ENCODE measurements at regions not wholly inside any gene's neighbourhood (a gene's known extent, or its start where the extent isn't known, plus 50 kb on each side); places are given as distances from the start of the nearest gene placed in this dataset.
"Not testable (repeated sequence)": the region's sequence is repeated elsewhere in the genome, so short reads cannot be mapped to it uniquely, and the experiment has no call there.

- DNase-seq: no peak
Measured at GRCh38 chr18:75895135-75895534, 467.6 kb upstream of the SMIM21 start.

DNA sequence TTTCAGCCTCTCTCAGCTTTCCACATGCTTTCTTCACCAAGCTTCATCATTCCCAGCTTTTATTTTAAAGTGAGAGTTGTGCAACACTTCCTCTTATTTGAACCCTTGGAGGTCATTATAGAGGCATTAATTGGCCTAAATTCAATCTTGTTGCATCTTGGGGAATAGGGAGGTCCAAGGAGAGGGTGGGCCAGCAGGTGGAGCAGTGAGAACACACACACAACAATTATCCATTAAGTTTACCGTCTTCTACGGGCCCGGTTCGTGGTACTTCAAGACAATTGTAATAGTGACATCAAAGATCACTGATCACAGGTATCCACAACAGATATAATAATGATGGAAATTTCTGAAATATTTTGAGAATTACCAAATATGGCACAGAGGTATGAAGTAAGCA, 457.2 kb upstream of the SMIM21 start:
- DNase-seq: no peak

DNA sequence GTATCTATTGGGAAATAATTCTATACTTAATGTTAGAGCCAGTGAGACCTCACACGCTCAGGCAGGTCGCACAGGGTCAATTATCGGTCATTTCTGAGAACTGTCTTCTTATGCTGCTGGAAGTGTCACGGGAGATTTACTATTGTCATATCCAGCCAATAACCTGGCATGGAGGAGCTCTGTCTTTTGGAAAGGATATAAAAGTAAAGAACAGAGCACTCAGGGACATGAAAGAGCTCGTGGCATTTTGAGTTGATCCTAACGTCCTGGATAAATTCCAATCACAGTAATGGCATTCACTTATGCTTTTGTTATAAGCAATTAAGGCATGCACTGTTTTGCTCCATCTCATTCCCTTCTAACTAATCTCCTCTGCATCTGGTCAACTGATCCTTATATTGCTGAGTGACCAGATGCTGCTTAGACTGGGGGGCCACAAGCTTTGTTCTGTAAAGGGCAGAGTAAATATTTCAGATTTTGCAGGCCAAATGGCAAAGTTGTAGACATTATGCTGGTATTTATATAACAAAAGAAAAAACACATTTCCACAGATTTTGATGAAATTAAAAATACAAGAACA, 453.5 kb upstream of the SMIM21 start:
- no peak for DNase-seq

- DNase-seq: no peak
Measured at GRCh38 chr18:75880266-75880665, 452.8 kb upstream of the SMIM21 start.

DNA sequence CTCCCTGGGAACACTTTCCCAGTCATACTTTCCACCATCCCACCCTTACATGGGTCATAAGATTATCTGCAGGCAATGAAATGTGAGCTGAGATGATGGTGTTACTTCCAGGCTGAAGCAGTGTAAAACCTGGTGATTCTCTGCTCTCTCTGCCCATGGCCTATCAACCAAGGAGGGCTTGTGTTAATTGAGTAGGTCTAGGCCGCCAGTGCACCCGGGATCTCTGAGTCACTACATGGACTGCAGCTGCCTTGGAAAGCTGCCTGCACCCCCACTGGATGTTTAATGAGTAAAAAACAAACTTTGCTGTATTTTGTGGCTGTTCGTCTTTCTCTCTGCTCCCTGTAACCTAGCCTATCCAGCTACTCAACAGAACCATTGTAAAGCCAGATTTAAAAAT, 451.7 kb upstream of the SMIM21 start:
- DNase-seq: no peak

GRCh38 chr18:75875559-75875958, 448.1 kb upstream of the SMIM21 start:
- DNase-seq: no peak

DNA sequence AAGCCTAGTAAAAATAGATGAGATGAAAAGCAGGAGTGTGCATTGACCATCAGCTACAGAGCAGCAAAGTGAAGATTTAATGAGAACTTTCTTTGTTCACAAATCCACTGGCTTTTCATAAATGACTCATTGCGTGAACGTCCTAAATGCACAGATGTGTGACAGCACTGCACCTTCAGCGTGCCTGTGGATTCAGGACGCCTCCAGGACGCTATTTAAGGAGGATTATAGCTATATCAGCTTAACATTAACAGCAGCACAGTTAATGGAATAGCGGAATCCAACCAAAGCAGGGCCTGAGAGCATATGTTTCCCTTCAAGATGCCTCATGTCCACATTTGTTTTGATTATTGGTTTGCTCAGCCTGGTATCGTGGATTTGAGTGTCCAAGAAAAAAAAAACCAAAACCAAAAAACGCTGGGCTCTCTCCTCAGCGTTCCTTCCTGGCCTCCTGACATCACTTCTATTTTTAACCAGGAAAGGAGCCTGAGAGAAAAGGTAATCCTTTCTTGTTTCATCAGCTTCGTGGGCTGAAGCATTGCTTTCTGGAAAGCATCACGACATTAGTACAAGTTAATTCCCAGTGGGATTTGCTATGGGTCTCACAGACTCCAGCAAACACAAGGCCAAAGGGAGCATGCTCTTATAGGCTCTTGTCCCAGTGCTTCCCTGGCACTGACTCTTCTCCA, 447.0 kb upstream of the SMIM21 start:
- DNase-seq: no peak

GRCh38 chr18:75871596-75871995, 444.1 kb upstream of the SMIM21 start:
- DNase-seq: no peak

DNA sequence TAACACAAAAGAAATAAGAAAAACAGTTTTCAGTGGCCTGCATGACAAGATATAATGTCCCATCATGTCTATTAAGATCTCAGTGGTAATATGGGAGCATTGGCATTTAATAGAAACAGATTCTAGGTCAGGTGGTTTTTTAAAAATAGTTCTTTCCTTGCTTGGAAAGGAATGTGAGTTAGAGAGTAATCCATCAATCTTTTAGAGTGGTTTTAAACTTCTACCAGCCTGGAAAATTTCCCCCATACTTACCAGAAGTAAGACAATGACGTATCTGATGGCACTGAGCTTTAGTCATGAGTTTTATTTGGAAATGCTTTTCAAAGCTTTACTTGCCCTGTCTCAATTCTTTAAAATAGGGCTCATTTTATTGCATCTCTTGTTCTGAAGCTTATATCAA, 441.7 kb upstream of the SMIM21 start:
- no peak for DNase-seq

GRCh38 chr18:75868031-75868430, 440.5 kb upstream of the SMIM21 start:
- no peak for DNase-seq

DNA sequence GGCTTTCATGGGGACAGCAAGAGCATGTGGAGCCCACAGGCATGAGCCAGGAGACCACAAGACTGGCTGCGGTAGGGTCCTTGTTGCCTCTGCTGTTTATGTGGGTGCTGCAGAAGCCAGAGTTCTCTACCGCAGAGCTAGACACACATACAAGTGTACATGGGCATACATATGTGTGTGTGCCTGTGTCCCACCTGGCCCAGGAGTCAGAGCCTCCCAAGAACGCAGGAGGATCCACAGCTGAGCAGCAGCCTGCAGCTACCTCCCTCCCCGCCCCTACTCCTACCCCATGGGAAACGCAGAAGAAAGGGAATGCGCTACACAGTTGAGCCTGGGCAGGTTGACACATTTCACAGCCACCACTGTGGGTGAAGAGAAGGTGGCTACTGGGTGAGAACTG, 438.1 kb upstream of the SMIM21 start:
- no peak for DNase-seq

- DNase-seq: no peak
Measured at GRCh38 chr18:75864816-75865215, 437.3 kb upstream of the SMIM21 start.

- DNase-seq: no peak
Measured at GRCh38 chr18:75863696-75864095, 436.2 kb upstream of the SMIM21 start.

GRCh38 chr18:75862458-75862857, 435.0 kb upstream of the SMIM21 start:
- DNase-seq: no peak

DNA sequence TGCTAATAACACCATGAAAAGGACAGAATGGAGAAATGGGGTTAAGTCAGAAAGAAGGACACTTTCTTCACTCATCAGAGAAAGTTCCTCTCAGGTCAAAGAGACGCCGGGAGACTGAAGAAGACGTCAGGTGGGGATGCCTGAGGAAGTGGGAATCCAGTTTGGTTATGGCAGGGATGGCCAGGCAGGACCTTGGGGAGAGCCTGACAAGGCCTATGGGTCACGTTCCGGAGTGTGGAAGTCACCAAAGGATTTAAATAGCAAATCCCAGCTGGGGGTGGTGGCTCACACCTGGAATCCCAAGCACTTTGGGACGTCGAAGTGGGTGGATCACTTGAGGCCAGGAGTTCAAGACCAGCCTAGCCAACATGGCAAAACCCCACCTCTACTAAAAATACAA, 432.7 kb upstream of the SMIM21 start:
- no peak for DNase-seq

GRCh38 chr18:75859533-75859932, 432.0 kb upstream of the SMIM21 start:
- DNase-seq: no peak

DNA sequence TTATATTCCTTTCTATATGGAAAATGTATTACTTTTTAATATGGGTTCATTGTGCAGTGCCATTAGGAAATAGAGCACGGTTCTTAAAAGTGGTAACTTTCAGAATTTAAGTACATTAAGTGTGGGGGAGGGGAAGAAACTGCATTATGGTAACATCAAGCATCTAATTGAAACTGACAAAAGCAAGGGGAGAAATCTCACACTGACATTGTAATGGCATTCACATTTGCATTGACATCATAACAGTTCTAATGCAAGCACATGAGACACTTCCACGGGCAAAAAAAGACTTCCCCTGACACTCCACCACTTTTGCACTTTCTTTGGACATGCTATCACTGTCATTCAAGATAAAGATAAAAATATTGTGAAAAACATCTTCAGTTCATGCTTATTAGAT, 431.3 kb upstream of the SMIM21 start:
- no peak for DNase-seq

- no peak for DNase-seq
Measured at GRCh38 chr18:75857558-75857957, 430.1 kb upstream of the SMIM21 start.

- no peak for DNase-seq
Measured at GRCh38 chr18:75854808-75855207, 427.3 kb upstream of the SMIM21 start.

DNA sequence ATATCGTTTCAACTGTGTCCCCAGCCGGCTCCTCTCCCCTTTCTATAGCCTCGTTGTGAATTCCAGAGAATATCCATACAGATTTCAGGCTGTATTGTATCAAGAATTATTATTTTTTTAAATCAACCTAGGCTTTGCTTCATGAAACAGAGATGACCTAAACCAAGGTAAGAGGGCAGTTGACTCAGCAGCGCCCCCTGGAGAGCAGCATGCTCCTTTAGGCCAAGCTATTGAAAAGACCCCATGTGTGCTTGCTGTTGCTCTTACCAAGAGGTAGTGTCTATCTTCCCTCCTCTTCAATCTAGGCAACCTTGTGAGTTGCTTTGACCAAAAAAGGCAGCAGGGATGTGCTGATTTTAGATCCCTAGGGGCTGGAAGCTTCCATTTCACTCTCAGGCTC, 426.7 kb upstream of the SMIM21 start:
- DNase-seq: no peak

DNA sequence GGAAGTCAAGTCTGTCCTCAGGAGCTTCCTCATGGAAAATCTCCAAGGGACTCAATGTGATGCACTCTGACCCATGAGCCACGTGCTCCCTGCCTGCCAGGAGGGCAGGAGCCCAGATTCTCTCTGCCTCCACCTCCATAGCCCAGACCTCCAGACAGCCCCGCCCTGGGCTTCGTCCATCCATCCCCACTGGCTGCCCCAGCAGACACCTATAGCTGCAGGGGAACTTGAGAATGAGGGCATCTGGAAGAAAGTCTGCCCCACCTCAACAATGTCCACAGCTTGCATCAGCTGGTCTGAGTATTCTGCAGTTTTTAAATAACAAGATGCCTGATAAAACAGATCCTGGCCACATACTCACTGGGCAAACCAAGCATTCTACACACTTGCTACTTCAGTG, 418.8 kb upstream of the SMIM21 start:
- no peak for DNase-seq

- DNase-seq: no peak
Measured at GRCh38 chr18:75845413-75845812, 417.9 kb upstream of the SMIM21 start.

DNA sequence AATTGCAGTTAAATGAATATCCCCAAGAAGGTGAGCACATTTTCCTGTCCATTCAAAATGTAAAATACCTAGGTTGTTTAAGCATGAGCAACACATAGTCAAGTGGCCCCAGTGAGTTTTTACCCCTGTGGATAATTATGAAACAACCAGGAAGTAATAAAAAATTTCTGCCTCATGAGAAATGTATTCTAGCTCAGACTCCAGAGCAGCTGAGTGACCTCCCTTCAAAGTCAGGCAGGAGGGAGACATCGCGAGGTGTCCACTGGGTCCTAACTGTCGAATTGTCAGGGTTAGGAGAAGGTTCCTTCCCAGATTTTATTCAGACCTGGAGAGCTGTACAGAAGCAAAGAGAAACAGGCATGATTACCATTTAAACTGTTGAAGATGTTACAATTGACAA, 416.6 kb upstream of the SMIM21 start:
- DNase-seq: no peak

DNA sequence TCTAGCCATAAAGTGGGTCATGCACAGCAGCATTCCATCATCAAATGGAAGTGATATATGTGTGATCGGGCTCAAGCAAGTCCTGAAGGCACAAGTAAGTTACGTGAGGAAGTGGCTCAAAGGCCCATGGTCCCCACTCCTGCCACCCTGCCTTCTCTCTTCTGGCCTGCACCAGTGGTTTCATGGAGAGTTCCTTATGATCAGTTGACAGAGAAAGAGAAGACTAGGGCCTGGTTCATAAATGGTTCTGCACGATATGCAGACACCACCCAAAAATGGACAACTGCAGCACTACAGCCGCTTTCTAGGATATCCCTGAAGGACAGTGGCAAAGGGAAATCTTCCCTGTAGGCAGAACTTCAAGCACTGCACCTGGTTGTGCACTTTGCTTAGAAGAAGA, 412.6 kb upstream of the SMIM21 start:
- DNase-seq: no peak

DNA sequence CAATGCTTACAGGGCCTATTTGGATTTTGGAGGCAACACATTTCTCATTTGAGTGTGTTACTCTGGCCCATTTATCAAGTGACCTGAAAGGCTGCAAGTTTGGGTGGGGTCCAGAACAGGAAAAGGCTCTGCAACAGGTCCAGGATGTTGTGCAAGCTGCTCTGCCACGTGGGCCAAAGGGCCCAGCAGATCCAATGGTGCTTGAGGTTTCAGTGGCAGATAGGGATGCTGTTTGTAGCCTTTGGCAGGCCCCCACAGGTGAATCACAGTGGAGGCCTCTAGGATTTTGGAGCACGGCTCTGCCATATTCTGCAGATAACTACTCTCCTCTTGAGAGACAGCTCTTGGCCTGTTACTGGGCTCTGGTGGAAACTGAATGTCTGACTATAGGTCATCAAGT, 412.2 kb upstream of the SMIM21 start:
- not testable (repeated sequence) for DNase-seq
